ACC112 (cell line): ENCODE measurements at regions not wholly inside any gene's neighbourhood (a gene's known extent, or its start where the extent isn't known, plus 50 kb on each side); places are given as distances from the start of the nearest gene placed in this dataset.

Source experiments
- H2AFZ ChIP-seq: fragments of 200-600 bp; sonication (generic); one replicate; pipeline ENCODE4 v1.6.0; 2017; ENCODE audit warnings: antibody characterized with exemption, low read length; ENCODE audit not compliant: unreplicated experiment
- H3K27ac ChIP-seq: fragments of 200-600 bp; sonication (generic); 2 replicates; pipeline ENCODE4 v1.5.1; 2014; ENCODE audit warnings: low read depth, mild to moderate bottlenecking, antibody characterized with exemption, low read length, moderate library complexity
- H3K27me3 ChIP-seq: fragments of 200-600 bp; sonication (generic); 2 replicates; pipeline ENCODE4 v1.6.1; 2014; ENCODE audit warnings: mild to moderate bottlenecking, antibody characterized with exemption, low read length, moderate library complexity, mixed read lengths; ENCODE audit not compliant: insufficient read depth
- H3K36me3 ChIP-seq: fragments of 200-600 bp; sonication (generic); 2 replicates; pipeline ENCODE4 v1.6.1; 2016; ENCODE audit warnings: mild to moderate bottlenecking, antibody characterized with exemption, low read length, moderate library complexity, mixed read lengths; ENCODE audit not compliant: insufficient read depth
- H3K4me1 ChIP-seq: fragments of 200-600 bp; sonication (generic); one replicate; pipeline ENCODE4 v1.6.1; 2016; ENCODE audit warnings: low read length, mixed read lengths; ENCODE audit not compliant: insufficient read depth, unreplicated experiment, control insufficient read depth
- H3K4me3 ChIP-seq: fragments of 200-600 bp; sonication (generic); 2 replicates; pipeline ENCODE4 v1.5.1; 2014; ENCODE audit warnings: mild to moderate bottlenecking, low read depth, low read length
- H3K79me2 ChIP-seq: fragments of 200-600 bp; sonication (generic); one replicate; pipeline ENCODE4 v1.6.0; 2016; ENCODE audit warnings: low read length; ENCODE audit not compliant: control insufficient read depth, unreplicated experiment, insufficient read depth

DNA sequence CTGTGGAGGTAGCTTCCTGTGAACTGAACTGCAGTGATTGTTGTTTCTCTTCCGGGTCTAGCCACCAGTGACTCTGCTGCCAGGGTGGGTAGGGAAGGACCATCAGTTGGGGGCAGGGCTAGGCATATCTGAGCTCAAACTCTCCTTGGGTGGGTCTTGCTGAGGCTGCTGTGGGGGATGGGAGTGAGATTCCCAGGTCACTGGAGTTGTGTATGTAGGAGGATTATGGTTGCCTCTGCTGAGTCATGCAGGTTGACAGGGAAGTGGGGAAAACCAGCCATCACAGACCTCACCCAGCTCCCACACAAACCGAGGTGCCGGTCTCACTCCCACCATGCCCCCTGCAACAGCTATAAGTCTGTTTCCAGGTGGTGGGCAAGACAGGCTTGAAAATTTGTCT, 1937.8 kb downstream of the PCDH7 start:
- Histone ChIP-seq H3K27me3 (no peaks in the 10 kb centered on the region), H2AFZ (no peak overlapping the region), H3K36me3 (no peaks in the 10 kb centered on the region)

DNA sequence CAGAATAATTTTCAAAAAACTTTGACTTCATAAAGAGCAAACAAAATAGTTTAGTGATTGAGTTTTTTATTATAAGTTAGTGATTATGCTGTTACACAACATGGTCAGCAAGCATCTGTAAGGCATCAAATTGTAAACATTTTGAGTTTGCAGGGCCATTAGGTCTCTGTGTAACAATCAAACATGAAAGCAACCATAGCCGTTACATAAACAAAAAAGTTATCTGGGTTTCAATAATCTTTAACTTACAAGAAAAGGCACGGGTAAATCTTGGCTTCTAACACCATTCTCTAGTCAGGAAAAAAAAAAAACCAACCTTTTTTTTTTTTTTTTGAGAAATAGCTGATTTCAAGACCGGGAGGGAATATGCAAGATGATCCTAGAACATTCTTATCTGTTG, 1941.1 kb downstream of the PCDH7 start:
- Histone ChIP-seq H2AFZ (no peak overlapping the region), H3K36me3 (no peaks in the 10 kb centered on the region), H3K4me3 (no peak overlapping the region), H3K27ac (no peak overlapping the region), H3K27me3 (no peaks in the 10 kb centered on the region), H3K4me1 (no peaks in the 10 kb centered on the region), H3K79me2 (no peaks in the 10 kb centered on the region)

More for the DNA sequence above, 1937.8 kb downstream of the PCDH7 start:
- no peak overlapping the region for H3K27ac ChIP-seq
- H3K79me2 ChIP-seq, result no peaks in the 10 kb centered on the region
- no peak overlapping the region for H3K4me3 ChIP-seq
- H3K4me1 ChIP-seq, result no peaks in the 10 kb centered on the region

DNA sequence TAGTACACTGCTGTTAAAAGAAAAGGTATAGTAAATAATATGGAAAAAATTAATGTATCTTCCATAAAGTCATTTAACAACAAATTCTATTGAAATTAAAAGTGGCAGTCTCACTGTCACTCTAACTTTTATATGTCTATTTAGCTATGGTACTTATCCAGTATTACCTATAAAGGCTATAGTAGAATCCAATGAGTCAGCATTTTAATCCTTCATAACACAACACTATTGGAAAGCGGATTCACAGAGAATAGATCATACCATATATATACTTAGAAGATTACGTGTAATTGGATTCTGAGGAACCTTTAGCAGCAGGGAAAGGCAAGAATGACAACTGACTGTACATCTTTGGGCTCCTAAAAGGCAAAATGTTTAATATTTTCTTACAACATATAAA, 1942.6 kb downstream of the PCDH7 start:
- no peak overlapping the region for H3K27ac ChIP-seq
- no peaks in the 10 kb centered on the region for H3K79me2 ChIP-seq
- no peaks in the 10 kb centered on the region for H3K36me3 ChIP-seq
- H3K27me3 ChIP-seq, result no peaks in the 10 kb centered on the region
- H2AFZ ChIP-seq, result no peak overlapping the region
- H3K4me1 ChIP-seq, result no peaks in the 10 kb centered on the region
- no peak overlapping the region for H3K4me3 ChIP-seq

DNA sequence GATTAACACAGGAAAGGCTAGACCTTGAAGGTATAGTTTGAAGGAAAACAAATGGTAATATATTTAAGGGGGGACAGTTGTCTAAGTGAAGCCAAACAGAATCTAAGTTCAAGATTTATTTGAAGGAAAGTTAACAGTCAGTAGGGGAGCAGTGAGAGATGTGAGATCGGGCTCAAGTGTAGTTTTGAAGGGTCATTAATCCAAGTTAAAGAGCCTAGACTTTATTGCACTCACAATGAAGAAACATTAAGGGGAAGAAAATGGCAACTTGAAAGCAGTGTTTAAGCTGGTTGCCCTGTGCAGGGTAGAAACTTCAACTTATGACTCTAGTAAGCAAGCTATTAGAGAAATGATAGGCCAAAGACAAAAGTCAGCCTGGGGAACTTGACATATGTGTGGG, 1952.2 kb downstream of the PCDH7 start:
- Histone ChIP-seq H3K79me2 (no peaks in the 10 kb centered on the region), H3K4me1 (no peaks in the 10 kb centered on the region), H2AFZ (no peak overlapping the region), H3K36me3 (no peaks in the 10 kb centered on the region), H3K27ac (no peak overlapping the region), H3K4me3 (no peak overlapping the region), H3K27me3 (no peaks in the 10 kb centered on the region)

DNA sequence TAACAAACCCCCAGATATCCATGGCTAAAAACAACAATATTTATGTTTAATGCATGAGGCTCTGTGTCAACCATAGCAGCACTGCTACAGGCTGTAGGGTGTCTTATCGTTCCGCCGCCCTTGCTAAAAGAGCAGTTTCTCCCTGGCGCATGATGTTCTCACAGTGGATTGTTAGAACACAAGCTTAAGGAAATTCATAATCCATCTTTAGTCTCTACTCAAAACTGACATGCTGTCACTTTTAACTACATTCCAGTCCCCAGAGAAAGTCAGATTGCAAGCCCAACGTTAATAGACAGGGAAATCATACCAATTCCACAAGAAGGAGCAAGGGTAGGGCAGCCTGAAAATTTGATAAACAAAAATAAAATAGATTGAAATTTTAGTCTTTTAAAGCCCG, 1960.8 kb downstream of the PCDH7 start:
- no peak overlapping the region for H3K4me3 ChIP-seq
- no peak overlapping the region for H2AFZ ChIP-seq
- no peak overlapping the region for H3K27ac ChIP-seq
- H3K36me3 ChIP-seq, result no peaks in the 10 kb centered on the region
- no peaks in the 10 kb centered on the region for H3K79me2 ChIP-seq
- no peaks in the 10 kb centered on the region for H3K27me3 ChIP-seq
- no peaks in the 10 kb centered on the region for H3K4me1 ChIP-seq

DNA sequence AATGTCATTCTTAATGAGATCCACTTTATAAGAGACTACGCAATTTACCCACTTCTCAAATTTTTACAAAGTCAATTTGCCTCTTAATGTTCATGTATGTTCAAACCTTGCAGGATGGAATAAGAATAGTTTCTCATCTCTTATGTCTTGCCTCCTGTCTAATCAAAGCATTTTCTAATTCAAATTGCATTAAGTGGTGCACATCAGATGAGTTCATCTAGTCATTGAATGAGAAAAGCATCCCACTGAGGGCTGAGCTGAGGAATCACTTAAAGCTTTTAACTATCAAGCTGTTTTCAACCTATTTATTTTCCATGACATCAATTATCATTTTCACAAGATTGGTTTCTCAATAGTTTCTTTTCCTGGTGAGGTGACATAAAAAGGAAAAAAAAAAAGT, 1964.0 kb downstream of the PCDH7 start:
- no peaks in the 10 kb centered on the region for H3K4me1 ChIP-seq
- no peaks in the 10 kb centered on the region for H3K79me2 ChIP-seq
- no peak overlapping the region for H3K4me3 ChIP-seq
- H3K36me3 ChIP-seq, result no peaks in the 10 kb centered on the region
- no peak overlapping the region for H2AFZ ChIP-seq
- H3K27ac ChIP-seq, result no peak overlapping the region
- H3K27me3 ChIP-seq, result no peaks in the 10 kb centered on the region

DNA sequence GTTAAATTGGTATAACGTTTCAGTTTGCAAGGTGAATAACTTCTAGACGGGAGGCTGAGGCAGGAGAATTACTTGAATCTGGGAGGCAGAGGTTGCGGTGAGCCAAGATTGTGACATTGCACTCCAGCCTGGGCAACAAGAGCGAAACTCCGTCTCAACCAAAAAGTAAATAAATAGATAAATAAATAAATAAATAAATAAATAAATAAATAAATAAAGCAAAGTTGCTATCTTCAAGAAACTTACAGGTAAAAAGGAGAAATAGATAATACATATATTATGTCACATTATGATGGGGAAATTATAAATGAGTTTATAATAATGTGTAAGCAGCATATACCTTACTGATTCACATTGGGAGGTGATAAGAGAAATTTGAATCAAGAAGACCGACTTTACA, 1966.0 kb downstream of the PCDH7 start:
- Histone ChIP-seq H3K4me3 (no peak overlapping the region), H3K4me1 (no peaks in the 10 kb centered on the region), H3K36me3 (no peaks in the 10 kb centered on the region), H3K79me2 (no peaks in the 10 kb centered on the region), H3K27ac (no peak overlapping the region), H2AFZ (no peak overlapping the region), H3K27me3 (no peaks in the 10 kb centered on the region)

DNA sequence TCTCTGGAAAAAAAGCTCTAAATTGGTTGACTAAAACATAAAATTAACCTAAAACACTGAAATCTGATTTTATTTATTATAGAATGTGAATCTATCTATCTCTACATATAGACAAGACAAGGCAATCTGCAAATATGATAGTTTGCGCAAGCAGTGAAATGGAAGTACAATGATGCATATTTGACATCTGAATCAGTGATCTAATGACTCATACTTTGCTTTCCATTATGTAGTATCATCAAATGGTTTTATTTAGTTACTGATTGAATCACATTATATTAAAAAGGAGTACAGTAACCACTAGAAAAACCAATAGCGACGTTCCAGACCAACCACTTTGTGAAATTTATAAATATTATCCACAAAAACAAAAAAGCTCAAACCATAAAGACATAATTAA, 1969.3 kb downstream of the PCDH7 start:
- no peak overlapping the region for H3K27ac ChIP-seq
- no peaks in the 10 kb centered on the region for H3K79me2 ChIP-seq
- H3K4me1 ChIP-seq, result no peaks in the 10 kb centered on the region
- no peaks in the 10 kb centered on the region for H3K27me3 ChIP-seq
- H3K4me3 ChIP-seq, result no peak overlapping the region
- no peak overlapping the region for H2AFZ ChIP-seq
- H3K36me3 ChIP-seq, result no peaks in the 10 kb centered on the region

DNA sequence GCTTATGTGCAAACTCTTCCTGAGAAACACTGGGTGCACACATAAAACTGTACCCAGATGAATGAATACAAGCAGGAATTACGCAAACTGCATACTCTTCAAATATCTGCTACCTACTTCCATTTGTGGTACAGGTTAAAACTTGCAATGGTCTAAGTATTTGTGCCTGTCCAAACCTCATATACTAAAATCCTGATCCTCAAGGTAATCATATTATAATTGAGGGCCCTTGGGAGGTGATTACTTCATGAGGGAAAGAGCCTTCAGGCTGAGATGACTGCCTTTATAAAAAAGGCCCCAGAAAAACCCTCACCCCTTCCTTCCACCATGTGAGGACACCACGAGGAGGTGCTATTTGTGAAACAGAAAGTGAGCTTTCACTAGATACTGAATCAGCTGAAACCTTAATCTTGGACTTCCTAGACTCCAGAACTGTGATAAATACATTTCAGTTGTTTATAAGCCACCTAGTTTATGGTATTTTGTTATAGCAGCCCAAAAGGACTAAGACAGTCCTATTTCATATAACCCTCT, 1977.2 kb downstream of the PCDH7 start:
- no peak overlapping the region for H3K4me3 ChIP-seq
- H3K27ac ChIP-seq, result no peak overlapping the region
- H2AFZ ChIP-seq, result no peak overlapping the region
- H3K36me3 ChIP-seq, result no peaks in the 10 kb centered on the region
- H3K4me1 ChIP-seq, result no peaks in the 10 kb centered on the region
- H3K27me3 ChIP-seq, result no peaks in the 10 kb centered on the region
- no peaks in the 10 kb centered on the region for H3K79me2 ChIP-seq

DNA sequence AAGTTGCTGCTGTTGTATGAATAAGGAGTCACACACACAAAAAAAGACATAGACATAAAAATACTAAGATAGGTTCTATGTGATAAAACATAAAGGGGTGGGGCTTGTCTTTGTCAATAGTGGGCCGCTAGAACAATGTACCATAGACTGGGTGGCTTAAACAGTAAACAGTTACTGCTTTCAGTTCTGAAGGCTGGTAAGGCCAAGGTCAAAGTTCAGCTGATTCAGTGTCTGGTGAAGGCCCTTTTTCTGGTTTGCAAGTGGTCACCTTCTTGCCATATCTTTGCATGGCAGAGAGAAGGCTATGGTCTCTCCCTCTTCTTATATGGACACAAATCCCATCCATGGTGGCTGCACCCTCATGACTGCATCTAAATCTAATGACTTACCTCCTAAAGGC, 1980.7 kb downstream of the PCDH7 start:
- no peaks in the 10 kb centered on the region for H3K36me3 ChIP-seq
- no peaks in the 10 kb centered on the region for H3K27me3 ChIP-seq
- no peaks in the 10 kb centered on the region for H3K4me1 ChIP-seq
- no peaks in the 10 kb centered on the region for H3K79me2 ChIP-seq
- no peak overlapping the region for H3K4me3 ChIP-seq
- H3K27ac ChIP-seq, result no peak overlapping the region
- no peak overlapping the region for H2AFZ ChIP-seq

DNA sequence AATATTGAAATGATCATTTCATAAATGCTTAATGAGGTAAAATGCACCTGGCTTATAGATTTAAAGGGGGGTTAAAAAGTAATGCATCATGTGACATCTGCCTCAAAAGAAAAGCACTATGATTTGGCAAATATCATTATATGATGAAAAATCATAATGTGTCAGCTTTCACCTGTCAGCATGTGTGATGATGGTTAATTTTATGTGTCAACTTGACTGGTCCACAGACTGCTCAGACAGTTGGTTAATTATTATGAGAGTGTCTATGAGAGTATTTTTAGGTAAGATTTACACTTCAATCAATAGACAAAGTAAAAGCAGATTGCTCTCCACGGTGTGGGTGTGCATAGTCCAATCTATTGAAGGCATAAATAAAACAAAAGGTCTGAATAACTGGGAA, 1986.7 kb downstream of the PCDH7 start:
- Histone ChIP-seq H3K4me3 (no peak overlapping the region), H2AFZ (no peak overlapping the region), H3K79me2 (no peaks in the 10 kb centered on the region), H3K36me3 (no peaks in the 10 kb centered on the region), H3K27me3 (no peaks in the 10 kb centered on the region), H3K4me1 (no peaks in the 10 kb centered on the region), H3K27ac (no peak overlapping the region)
